Hematopoietic multipotent progenitor cell (in vitro differentiated cells): ENCODE measurements at regions not wholly inside any gene's neighbourhood (a gene's known extent, or its start where the extent isn't known, plus 50 kb on each side); places are given as distances from the start of the nearest gene placed in this dataset.
A peak's percentile ranks its signal among the peaks of the same experiment; 100 is the strongest.

Experiments used
- DNase-seq, 3 donors: peaks; one replicate each; pipeline ENCODE4 v3.0.0-alpha.2; 2011 to 2015; ENCODE audit warnings: low read depth in 2 of 3, low spot score in 2 of 3

- DNase-seq, result no peak
Measured at GRCh38 chr12:22882559-22882958, 257.6 kb downstream of the ETNK1 start.

GRCh38 chr12:22893878-22894277, 268.9 kb downstream of the ETNK1 start:
- DNase-seq, result no peak

GRCh38 chr12:22899184-22899583, 274.2 kb downstream of the ETNK1 start:
- DNase-seq, result peak in 2 of 3 donors; percentile 11 to 14

- DNase-seq, result no peak
Measured at GRCh38 chr12:22900401-22900800, 275.4 kb downstream of the ETNK1 start.

DNA sequence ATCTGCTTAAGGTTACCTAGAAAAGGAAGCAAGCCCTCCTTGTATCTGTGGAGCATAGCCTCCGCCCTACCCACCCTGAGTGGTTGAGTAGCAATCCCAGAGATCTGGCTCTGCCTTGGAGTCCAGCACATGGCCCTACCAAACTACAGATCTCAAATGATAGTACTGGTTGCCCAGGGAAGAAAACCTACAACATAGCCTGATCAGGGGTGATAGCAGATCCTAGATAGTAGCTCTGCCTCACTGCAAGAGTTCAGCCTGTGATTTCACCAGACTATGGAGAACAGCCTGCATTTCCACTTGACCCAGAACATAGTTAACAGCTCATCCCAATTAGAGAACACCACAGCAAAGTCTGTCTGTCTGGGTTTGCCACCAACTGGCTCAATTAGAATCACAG, 279.5 kb downstream of the ETNK1 start:
- no peak for DNase-seq

- DNase-seq, result no peak
Measured at GRCh38 chr12:22916241-22916640, 291.3 kb downstream of the ETNK1 start.

DNA sequence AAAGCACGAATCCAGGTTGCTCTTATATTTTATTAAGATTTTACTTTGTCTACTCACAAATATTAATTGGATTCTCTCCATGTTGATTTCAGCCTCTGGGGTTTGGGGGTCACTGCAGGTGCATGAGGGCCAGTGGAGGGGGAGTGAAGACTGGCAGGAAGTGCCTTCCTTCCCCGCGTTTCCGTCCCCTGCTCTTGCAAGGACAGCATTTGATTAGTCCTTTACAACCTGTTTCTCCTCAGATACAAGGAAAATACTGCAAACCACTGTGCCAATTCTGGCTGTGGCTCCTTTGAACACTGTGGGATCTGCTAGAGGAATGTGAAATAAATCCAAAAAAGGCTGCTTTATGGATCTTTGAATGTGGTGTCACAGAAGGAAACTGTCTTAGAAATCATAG, 291.8 kb downstream of the ETNK1 start:
- DNase-seq, result no peak

DNA sequence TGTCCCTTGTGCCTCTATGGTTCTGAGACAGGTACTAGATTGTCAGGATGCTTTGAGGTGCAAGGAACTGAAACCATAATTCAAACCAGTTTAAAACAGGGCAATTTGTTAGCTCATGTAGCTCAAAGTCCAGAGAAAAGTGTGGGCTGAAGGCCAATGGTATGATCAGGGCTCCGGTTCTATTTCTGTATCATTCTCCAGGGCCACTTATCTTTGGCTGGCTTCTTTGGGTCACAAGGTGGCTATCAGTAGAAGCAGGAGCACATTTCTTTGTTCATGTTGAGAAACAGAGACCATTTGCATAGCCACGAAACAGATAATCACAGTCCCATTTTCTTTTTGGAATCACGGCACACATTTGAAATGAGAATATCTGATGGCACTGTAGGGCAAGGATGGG, 294.9 kb downstream of the ETNK1 start:
- DNase-seq, result no peak

GRCh38 chr12:22923768-22924167, 298.8 kb downstream of the ETNK1 start:
- no peak for DNase-seq

GRCh38 chr12:22924391-22924790, 299.4 kb downstream of the ETNK1 start:
- DNase-seq, result no peak

DNA sequence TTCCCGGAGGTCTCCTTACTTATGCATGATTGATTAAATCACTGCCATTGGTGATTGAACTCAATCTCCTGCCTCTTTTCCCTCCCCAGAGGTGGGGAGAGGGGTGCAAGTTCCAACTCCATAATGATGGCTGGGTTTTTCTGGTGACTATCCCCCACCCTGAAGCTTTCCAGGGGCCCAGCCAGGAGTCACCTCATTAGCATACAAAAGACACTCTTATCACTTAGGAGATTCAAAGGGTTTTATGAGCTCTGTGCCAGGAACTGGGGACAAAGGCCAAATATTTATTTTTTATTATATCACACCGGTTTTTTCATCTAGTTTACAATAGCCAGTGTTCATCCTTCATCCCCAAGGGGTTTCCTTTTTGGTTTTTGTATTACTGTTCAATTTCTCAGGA, 300.7 kb downstream of the ETNK1 start:
- no peak for DNase-seq

- DNase-seq, result no peak
Measured at GRCh38 chr12:22932431-22932830, 307.5 kb downstream of the ETNK1 start.

- no peak for DNase-seq
Measured at GRCh38 chr12:22935090-22935489, 310.1 kb downstream of the ETNK1 start.

- DNase-seq, result no peak
Measured at GRCh38 chr12:22935501-22935900, 310.5 kb downstream of the ETNK1 start.

DNA sequence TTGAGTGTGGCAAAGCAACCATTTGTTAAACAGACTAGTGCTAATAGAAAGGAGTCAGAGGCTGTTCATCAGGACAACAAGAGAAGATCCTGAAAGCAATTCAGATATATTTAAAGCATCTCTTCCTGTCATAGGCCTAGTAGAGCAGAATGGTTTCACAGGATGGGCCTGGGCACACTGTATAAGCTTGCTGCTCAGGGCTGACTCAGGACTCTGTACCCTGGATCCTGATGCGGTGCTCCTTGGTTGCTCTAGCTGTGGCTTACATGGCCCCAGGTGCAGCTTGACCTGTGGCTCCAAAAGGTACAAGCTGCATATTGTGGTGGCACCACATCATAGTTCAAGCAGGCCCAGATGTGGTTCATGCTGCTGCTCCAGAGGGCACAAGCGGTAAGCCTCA, 313.4 kb downstream of the ETNK1 start:
- no peak for DNase-seq

GRCh38 chr12:22951206-22951605, 326.2 kb downstream of the ETNK1 start:
- no peak for DNase-seq

- DNase-seq, result no peak
Measured at GRCh38 chr12:22956690-22957089, 331.7 kb downstream of the ETNK1 start.

DNA sequence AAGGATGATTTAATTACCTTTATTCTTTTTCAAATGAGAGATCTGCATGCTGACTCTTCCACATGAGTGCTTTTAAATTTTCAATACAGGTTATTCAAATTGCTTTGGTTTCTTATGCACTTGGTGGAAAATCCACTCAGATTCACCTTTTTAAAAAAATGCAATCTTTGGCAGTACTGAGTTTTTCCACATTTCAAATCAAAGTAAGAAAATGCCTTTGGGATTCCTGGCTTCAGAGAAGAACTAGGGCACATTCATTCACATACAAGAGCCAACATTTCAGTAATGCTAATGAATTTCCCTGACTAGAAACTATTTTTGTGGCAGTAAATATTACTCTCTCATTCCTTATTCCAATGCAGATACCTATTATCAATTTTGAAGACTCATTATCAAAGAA, 342.2 kb downstream of the ETNK1 start:
- DNase-seq, result no peak

GRCh38 chr12:22969521-22969920, 344.6 kb downstream of the ETNK1 start:
- DNase-seq, result no peak

DNA sequence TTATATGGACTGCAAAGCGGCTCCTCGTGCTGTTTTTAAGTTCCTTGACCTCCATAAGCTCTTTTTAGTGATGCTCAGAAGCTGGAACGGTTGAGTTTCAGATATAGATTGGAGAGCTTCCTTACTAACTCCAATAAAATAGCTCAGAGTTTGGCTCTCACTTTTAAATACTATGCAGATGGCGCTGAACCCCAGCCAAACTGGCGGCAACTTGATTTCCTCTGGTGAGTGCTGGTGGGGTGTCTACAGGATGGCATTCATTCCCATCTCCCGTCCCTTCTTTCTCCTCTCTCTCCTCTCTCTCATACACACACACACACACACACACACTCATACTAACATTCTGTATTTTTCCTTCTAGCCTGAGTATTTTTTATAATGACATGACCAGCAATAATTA, 346.3 kb downstream of the ETNK1 start:
- no peak for DNase-seq

- no peak for DNase-seq
Measured at GRCh38 chr12:22971701-22972191, 346.8 kb downstream of the ETNK1 start.

GRCh38 chr12:22974865-22975264, 349.9 kb downstream of the ETNK1 start:
- DNase-seq, result no peak

DNA sequence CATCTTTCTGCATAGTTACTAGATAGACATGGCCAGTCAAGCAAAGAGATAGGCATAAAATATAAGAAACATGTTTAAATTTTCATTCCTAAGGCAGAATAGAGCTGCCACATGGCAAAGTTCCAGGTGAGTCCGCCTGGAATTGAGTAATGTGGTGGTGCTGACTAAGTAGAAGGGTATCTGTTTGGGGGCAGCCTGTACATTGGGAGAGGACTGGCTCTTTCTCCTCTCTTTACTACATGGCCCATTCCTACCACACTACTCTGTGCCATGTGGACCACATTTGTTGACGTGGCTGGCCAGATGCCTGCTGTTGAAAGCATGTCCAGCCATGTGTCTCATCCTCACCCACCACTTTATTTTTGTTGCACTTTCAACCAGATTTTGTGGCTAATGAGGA, 354.0 kb downstream of the ETNK1 start:
- DNase-seq, result no peak
